ENCODE measurements at regions not wholly inside any gene's neighbourhood (a gene's known extent, or its start where the extent isn't known, plus 50 kb on each side); places are given as distances from the start of the nearest gene placed in this dataset.

DNA sequence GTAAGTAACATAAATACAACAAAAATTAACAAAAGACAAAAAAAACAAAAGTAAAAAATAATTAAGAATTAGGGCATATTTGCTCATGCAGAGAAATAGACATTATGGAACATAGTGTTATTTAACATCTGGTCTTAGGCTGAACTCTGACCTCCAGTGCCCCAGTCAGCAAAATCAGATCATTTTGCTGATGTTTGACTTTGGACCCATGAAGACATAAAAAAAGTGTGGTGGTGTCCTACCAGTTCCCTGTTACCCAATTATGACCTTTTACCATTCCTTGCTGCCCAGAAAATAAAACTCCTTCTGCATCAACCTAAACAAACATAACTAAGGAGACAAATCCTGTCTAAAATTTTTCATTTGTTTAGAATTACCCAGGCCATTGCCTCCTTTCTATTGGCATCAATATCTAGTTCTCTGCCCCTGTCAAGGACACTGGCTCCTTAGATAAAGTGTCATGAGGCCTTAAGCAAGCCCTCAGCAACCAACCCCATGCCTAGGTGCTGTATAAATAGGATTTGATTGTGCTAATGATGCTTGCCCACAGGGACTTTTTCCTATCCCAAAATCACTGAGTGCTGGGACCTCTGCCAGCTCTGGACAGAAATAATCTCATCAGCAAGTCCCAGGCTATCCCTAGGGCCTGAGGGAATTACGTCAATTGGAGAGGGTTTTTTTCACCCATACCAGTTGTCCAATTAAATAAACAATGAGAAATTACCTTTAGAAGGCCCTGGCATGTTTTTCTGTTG is 334.5 kb upstream of the UMPS start:
- TF ChIP-seq, protein P1, sequence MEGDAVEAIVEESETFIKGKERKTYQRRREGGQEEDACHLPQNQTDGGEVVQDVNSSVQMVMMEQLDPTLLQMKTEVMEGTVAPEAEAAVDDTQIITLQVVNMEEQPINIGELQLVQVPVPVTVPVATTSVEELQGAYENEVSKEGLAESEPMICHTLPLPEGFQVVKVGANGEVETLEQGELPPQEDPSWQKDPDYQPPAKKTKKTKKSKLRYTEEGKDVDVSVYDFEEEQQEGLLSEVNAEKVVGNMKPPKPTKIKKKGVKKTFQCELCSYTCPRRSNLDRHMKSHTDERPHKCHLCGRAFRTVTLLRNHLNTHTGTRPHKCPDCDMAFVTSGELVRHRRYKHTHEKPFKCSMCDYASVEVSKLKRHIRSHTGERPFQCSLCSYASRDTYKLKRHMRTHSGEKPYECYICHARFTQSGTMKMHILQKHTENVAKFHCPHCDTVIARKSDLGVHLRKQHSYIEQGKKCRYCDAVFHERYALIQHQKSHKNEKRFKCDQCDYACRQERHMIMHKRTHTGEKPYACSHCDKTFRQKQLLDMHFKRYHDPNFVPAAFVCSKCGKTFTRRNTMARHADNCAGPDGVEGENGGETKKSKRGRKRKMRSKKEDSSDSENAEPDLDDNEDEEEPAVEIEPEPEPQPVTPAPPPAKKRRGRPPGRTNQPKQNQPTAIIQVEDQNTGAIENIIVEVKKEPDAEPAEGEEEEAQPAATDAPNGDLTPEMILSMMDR (IDR thresholded peaks at IDR 0.05): no peak
- no peak for TF ChIP-seq POLR2A (IDR thresholded peaks at IDR 0.05)

Data from thyroid gland (tissue), 4 donors.